IMR-90 (cell line): ENCODE measurements at regions not wholly inside any gene's neighbourhood (a gene's known extent, or its start where the extent isn't known, plus 50 kb on each side); places are given as distances from the start of the nearest gene placed in this dataset.

ENCODE experiments used
- ATAC-seq: fragments of 200-7000 bp; cut with Tn5 transposase; 2 replicates; pipeline ENCODE4 v1.9.1; 2020; ENCODE audit warnings: low read depth, mild to moderate bottlenecking, moderate library complexity
- BruUV-seq: library from RNA; stranded (reverse); fragments of 400-500 nt; replicated peaks from 2 replicates; lab custom pipeline; 2021; lab: Mats Ljungman, UMichigan
- CTCF ChIA-PET: fragments of 300-600 bp; formaldehyde crosslinking; extraction: SDS; loops from one replicate; lab custom pipeline; 2021; ENCODE audit warnings: antibody characterized with exemption; lab: Yijun Ruan, JAX
- POLR2A ChIA-PET: fragments of 300-600 bp; sonication (Branson Sonifier 250); formaldehyde crosslinking; loops from one replicate; lab custom pipeline; 2022; ENCODE audit warnings: antibody characterized with exemption; ENCODE audit not compliant: unreplicated experiment; lab: Charles Lee
- DNase-seq: peaks from one replicate; pipeline ENCODE4 v3.0.0; 2013
- H2AFZ ChIP-seq: replicated peaks from 2 replicates; pipeline ENCODE3; 2013; ENCODE audit warnings: low read length, mild to moderate bottlenecking; ENCODE audit not compliant: poor library complexity
- H2AK5ac ChIP-seq: 2 replicates; pipeline ENCODE4 v1.6.1; 2013; ENCODE audit warnings: low read depth, low read length, inconsistent platforms
- H2AK9ac ChIP-seq: replicated peaks from 2 replicates; pipeline ENCODE3; 2013; ENCODE audit warnings: mild to moderate bottlenecking, low read depth, low read length, moderate library complexity; ENCODE audit not compliant: poor library complexity
- H2BK120ac ChIP-seq: 2 replicates; pipeline ENCODE4 v1.6.1; 2013; ENCODE audit warnings: low read depth, low read length, inconsistent platforms
- H2BK15ac ChIP-seq: 3 replicates; pipeline ENCODE4 v1.6.1; 2013; ENCODE audit warnings: low read depth, low read length, inconsistent platforms
- H2BK20ac ChIP-seq: 2 replicates; pipeline ENCODE4 v1.6.1; 2013; ENCODE audit warnings: low read depth, mild to moderate bottlenecking, inconsistent platforms, low read length, moderate library complexity
- H2BK5ac ChIP-seq: 2 replicates; pipeline ENCODE4 v1.6.1; 2013; ENCODE audit warnings: mild to moderate bottlenecking, low read depth, low read length, inconsistent platforms; ENCODE audit not compliant: poor library complexity, severe bottlenecking
- H3K14ac ChIP-seq: replicated peaks from 2 replicates; pipeline ENCODE4 v1.6.1; 2013; ENCODE audit warnings: low read depth, low read length, inconsistent platforms
- H3K18ac ChIP-seq: 2 replicates; pipeline ENCODE4 v1.6.1; 2013; ENCODE audit warnings: low read depth, low read length, control low read depth
- H3K23ac ChIP-seq: 2 replicates; pipeline ENCODE4 v1.6.1; 2013; ENCODE audit warnings: low read depth, low read length, inconsistent platforms
- H3K27ac ChIP-seq: 2 replicates; pipeline ENCODE4 v1.5.1; 2013; ENCODE audit warnings: mild to moderate bottlenecking, control low read depth, low read length; ENCODE audit not compliant: insufficient read depth
- H3K27me3 ChIP-seq: 2 replicates; pipeline ENCODE4 v1.6.1; 2013; ENCODE audit warnings: low read length; ENCODE audit not compliant: control insufficient read depth, insufficient read depth
- H3K36me3 ChIP-seq: 2 replicates; pipeline ENCODE4 v1.6.1; 2013; ENCODE audit warnings: low read length, mixed read lengths; ENCODE audit not compliant: control insufficient read depth, insufficient read depth
- H3K4ac ChIP-seq: 2 replicates; pipeline ENCODE4 v1.6.1; 2013; ENCODE audit warnings: low read depth, low read length, inconsistent platforms
- H3K4me1 ChIP-seq: 2 replicates; pipeline ENCODE4 v1.6.1; 2013; ENCODE audit warnings: low read length, mixed read lengths; ENCODE audit not compliant: control insufficient read depth, insufficient read depth
- H3K4me2 ChIP-seq: 2 replicates; pipeline ENCODE4 v1.6.1; 2013; ENCODE audit warnings: low read depth, mild to moderate bottlenecking, control low read depth, low read length, moderate library complexity
- H3K4me3 ChIP-seq: 2 replicates; pipeline ENCODE4 v1.5.1; 2013; ENCODE audit warnings: low read depth, mild to moderate bottlenecking, control low read depth, low read length, moderate library complexity; ENCODE audit not compliant: insufficient read depth
- H3K56ac ChIP-seq: 2 replicates; pipeline ENCODE4 v1.6.1; 2013; ENCODE audit warnings: low read length, inconsistent platforms; ENCODE audit not compliant: insufficient read depth; ENCODE audit errors: extremely low read depth
- H3K79me1 ChIP-seq, 2 experiments: 2 replicates each; pipeline ENCODE4 v1.6.1; 2013; ENCODE audit warnings: low read length in 2 of 2, inconsistent platforms in 1 of 2, low read depth in 1 of 2
- H3K9ac ChIP-seq: 2 replicates; pipeline ENCODE4 v1.6.1; 2013; ENCODE audit warnings: low read depth, low read length, control low read depth
- H3K9me1 ChIP-seq: 2 replicates; pipeline ENCODE4 v1.6.1; 2013; ENCODE audit warnings: low read length, inconsistent platforms; ENCODE audit not compliant: insufficient read depth
- H3K9me3 ChIP-seq: 2 replicates; pipeline ENCODE4 v1.6.1; 2013; ENCODE audit warnings: low read length; ENCODE audit not compliant: control insufficient read depth, insufficient read depth
- H4K20me1 ChIP-seq: 2 replicates; pipeline ENCODE4 v1.6.1; 2013; ENCODE audit warnings: low read length, inconsistent platforms; ENCODE audit not compliant: insufficient read depth
- H4K5ac ChIP-seq: 2 replicates; pipeline ENCODE4 v1.6.1; 2013; ENCODE audit warnings: mild to moderate bottlenecking, low read depth, low read length, control low read depth
- H4K8ac ChIP-seq, 2 experiments: 2 replicates each; pipeline ENCODE4 v1.6.1; 2013; ENCODE audit warnings: low read depth in 2 of 2, low read length in 2 of 2, control low read depth in 1 of 2, inconsistent platforms in 1 of 2
- H4K91ac ChIP-seq: 2 replicates; pipeline ENCODE4 v1.6.1; 2013; ENCODE audit warnings: low read depth, low read length, inconsistent platforms; ENCODE audit not compliant: insufficient read depth
- MXI1 ChIP-seq: IDR thresholded peaks from 2 replicates; pipeline ENCODE4 v1.6.1; 2012; ENCODE audit warnings: low read depth, mild to moderate bottlenecking, low read length, moderate library complexity, borderline replicate concordance
- NFE2L2 ChIP-seq: fragments of 150-350 bp; IDR thresholded peaks from 2 replicates; pipeline ENCODE4 v1.6.1; 2016; ENCODE audit warnings: low read depth, mild to moderate bottlenecking, low read length
- POLR2A ChIP-seq: IDR thresholded peaks from 2 replicates; pipeline ENCODE4 v1.6.1; 2012; ENCODE audit warnings: mild to moderate bottlenecking, low read depth, low read length
- RAD21 ChIP-seq: IDR thresholded peaks from 2 replicates; pipeline ENCODE4 v1.6.1; 2012; ENCODE audit warnings: low read length, improper control_type of control experiment
- RFX5 ChIP-seq: IDR thresholded peaks from 2 replicates; pipeline ENCODE4 v1.8.0; 2012; ENCODE audit warnings: low read depth, mild to moderate bottlenecking, low read length, moderate library complexity
- USF2 ChIP-seq: fragments of 150-350 bp; IDR thresholded peaks from 2 replicates; pipeline ENCODE4 v1.6.1; 2017; ENCODE audit warnings: mild to moderate bottlenecking, antibody characterized with exemption, low read length, low read depth
- WGBS, 2 experiments: methylation state at CpG; one replicate each; pipeline versions ENCODE4 v1.1.5 to v1.1.7; 2013; ENCODE audit warnings: missing lambda C conversion rate in 2 of 2; ENCODE audit not compliant: insufficient read length in 1 of 2; ENCODE audit errors: extremely low coverage in 2 of 2; 5-methylcytosine and 5-hydroxymethylcytosine counted together
- dilution Hi-C: fragments of 300-500 bp; cut with HindIII; formaldehyde crosslinking; loops from one replicate; pipeline ENCODE4 v1.14.3; 2018; ENCODE audit warnings: low sequenced_read_pairs; ENCODE audit not compliant: unreplicated experiment
- in situ Hi-C: fragments of 300-500 bp; cut with MboI; formaldehyde crosslinking; loops from 3 replicates; pipeline ENCODE4 v1.14.3; 2019; ENCODE audit warnings: low sequenced_read_pairs, inconsistent platforms, mixed read lengths
- intact Hi-C: fragments of 100-400 bp; cut with micrococcal nuclease; formaldehyde crosslinking; loops from 2 replicates; pipeline ENCODE4 v1.10.0; 2022

GRCh38 chr7:17709127-17709526 is 231.2 kb downstream of the SNX13 start:
- TF ChIP-seq RFX5: no peak
- TF ChIP-seq POLR2A: no peak
- TF ChIP-seq MXI1: no peak
- TF ChIP-seq USF2: no peak
- TF ChIP-seq RAD21: no peak
- no peak for TF ChIP-seq NFE2L2
- BruUV-seq: no TSS peak
- H4K5ac ChIP-seq: no peak overlapping the region
- no peak overlapping the region for H2BK5ac ChIP-seq
- H3K9me3 ChIP-seq: no peaks in the 10 kb centered on the region
- H3K4ac ChIP-seq: no peak overlapping the region
- in situ Hi-C loops: loop anchor here (25.0 kb wide), 1 partner anchor 1953 kb away; no protein-coding TSS in a partner anchor
- H3K56ac ChIP-seq: no peak overlapping the region
- no peak overlapping the region for H3K27ac ChIP-seq
- H4K20me1 ChIP-seq: no peaks in the 10 kb centered on the region
- H2AK5ac ChIP-seq: no peak overlapping the region
- no peak overlapping the region for H3K9ac ChIP-seq
- no peaks in the 10 kb centered on the region for H3K79me1 ChIP-seq
- H2BK20ac ChIP-seq: no peak overlapping the region
- dilution Hi-C loops: no loop called here
- no peak overlapping the region for H2AFZ ChIP-seq
- no peak overlapping the region for H2BK15ac ChIP-seq
- no peak overlapping the region for H3K4me2 ChIP-seq
- WGBS, 2 experiments: no CpG with 5 or more reads among the region's 1 CpG
- H3K9me1 ChIP-seq: no peaks in the 10 kb centered on the region
- no peaks in the 10 kb centered on the region for H3K36me3 ChIP-seq
- ATAC-seq: no peak
- H3K18ac ChIP-seq: no peak overlapping the region
- no peak overlapping the region for H3K14ac ChIP-seq
- CTCF ChIA-PET: interaction anchor here (0.6 to 0.7 kb wide), 3 partner anchors 119 to 639 kb away, joined by 3 to 7 read pairs (median 4); no protein-coding TSS in a partner anchor
- no peak for DNase-seq
- no peak overlapping the region for H3K23ac ChIP-seq
- H3K27me3 ChIP-seq: peaks cover 5% of the 10 kb centered on the region
- H4K91ac ChIP-seq: no peak overlapping the region
- POLR2A ChIA-PET: no interaction called here
- H4K8ac ChIP-seq: no peak overlapping the region
- H2BK120ac ChIP-seq: no peak overlapping the region
- no peak overlapping the region for H2AK9ac ChIP-seq
- intact Hi-C loops: loop anchor here (10.0 kb wide), 1 partner anchor 256 kb away; no protein-coding TSS in a partner anchor
- H3K4me1 ChIP-seq: no peaks in the 10 kb centered on the region
- H3K4me3 ChIP-seq: no peak overlapping the region
